SK-MEL-5 (cell line): ENCODE measurements at regions not wholly inside any gene's neighbourhood (a gene's known extent, or its start where the extent isn't known, plus 50 kb on each side); places are given as distances from the start of the nearest gene placed in this dataset.
"Not testable (repeated sequence)": the region's sequence is repeated elsewhere in the genome, so short reads cannot be mapped to it uniquely, and the experiment has no call there.

Source experiments
- DNase-seq: peaks from one replicate; pipeline ENCODE4 v3.0.0-alpha.2; 2016; ENCODE audit warnings: low read depth, low spot score
- in situ Hi-C: cut with HindIII; loops from 2 replicates; pipeline ENCODE4 v1.10.0; 2016; ENCODE audit warnings: low sequenced_read_pairs, high pct_unique_total_duplicates, low pct_unique_long_range_greater_than_20kb

GRCh38 chr10:117788911-117789310 lies 246.4 kb downstream of the EMX2 start:
- DNase-seq, result no peak
- in situ Hi-C loops, result no loop called here

GRCh38 chr10:117790179-117790578 lies 247.6 kb downstream of the EMX2 start:
- in situ Hi-C loops, result no loop called here
- no peak for DNase-seq

GRCh38 chr10:117790621-117791020 lies 248.1 kb downstream of the EMX2 start:
- no peak for DNase-seq
- in situ Hi-C loops, result no loop called here

GRCh38 chr10:117792214-117792613 lies 249.7 kb downstream of the EMX2 start:
- DNase-seq, result no peak
- in situ Hi-C loops, result no loop called here

GRCh38 chr10:117796130-117796745 lies 250.5 kb downstream of the RAB11FIP2 start:
- no peak for DNase-seq
- in situ Hi-C loops, result no loop called here

GRCh38 chr10:117797296-117797695 lies 249.4 kb downstream of the RAB11FIP2 start:
- in situ Hi-C loops, result no loop called here
- DNase-seq, result no peak

- in situ Hi-C loops, result no loop called here
- no peak for DNase-seq
Measured at GRCh38 chr10:117801691-117802090, 245.1 kb downstream of the RAB11FIP2 start.

- in situ Hi-C loops, result no loop called here
- DNase-seq, result no peak
Measured at GRCh38 chr10:117804470-117805011, 242.2 kb downstream of the RAB11FIP2 start.

GRCh38 chr10:117805139-117805538 lies 241.6 kb downstream of the RAB11FIP2 start:
- in situ Hi-C loops, result no loop called here
- DNase-seq, result no peak

- in situ Hi-C loops, result no loop called here
- no peak for DNase-seq
Measured at GRCh38 chr10:117807441-117807840, 239.3 kb downstream of the RAB11FIP2 start.

- DNase-seq, in situ Hi-C loops: not testable (repeated sequence)
Measured at GRCh38 chr10:117815816-117816215, 230.9 kb downstream of the RAB11FIP2 start.

GRCh38 chr10:117817116-117817515 lies 229.6 kb downstream of the RAB11FIP2 start:
- DNase-seq, result no peak
- in situ Hi-C loops, result no loop called here

GRCh38 chr10:117818721-117819120 lies 228.0 kb downstream of the RAB11FIP2 start:
- in situ Hi-C loops, result no loop called here
- no peak for DNase-seq

GRCh38 chr10:117819304-117819703 lies 227.4 kb downstream of the RAB11FIP2 start:
- in situ Hi-C loops, result no loop called here

GRCh38 chr10:117823980-117824379 lies 222.8 kb downstream of the RAB11FIP2 start:
- DNase-seq, result no peak
- in situ Hi-C loops, result no loop called here

More at GRCh38 chr10:117819304-117819703, 227.4 kb downstream of the RAB11FIP2 start:
- no peak for DNase-seq

- in situ Hi-C loops, result no loop called here
- DNase-seq, result no peak
Measured at GRCh38 chr10:117830205-117830604, 216.5 kb downstream of the RAB11FIP2 start.

- in situ Hi-C loops, result no loop called here
- DNase-seq, result no peak
Measured at GRCh38 chr10:117830787-117831212, 215.9 kb downstream of the RAB11FIP2 start.

- DNase-seq, in situ Hi-C loops: not testable (repeated sequence)
Measured at GRCh38 chr10:117838500-117839498, 207.9 kb downstream of the RAB11FIP2 start.
